ENCODE measurements at regions not wholly inside any gene's neighbourhood (a gene's known extent, or its start where the extent isn't known, plus 50 kb on each side); places are given as distances from the start of the nearest gene placed in this dataset.

DNA sequence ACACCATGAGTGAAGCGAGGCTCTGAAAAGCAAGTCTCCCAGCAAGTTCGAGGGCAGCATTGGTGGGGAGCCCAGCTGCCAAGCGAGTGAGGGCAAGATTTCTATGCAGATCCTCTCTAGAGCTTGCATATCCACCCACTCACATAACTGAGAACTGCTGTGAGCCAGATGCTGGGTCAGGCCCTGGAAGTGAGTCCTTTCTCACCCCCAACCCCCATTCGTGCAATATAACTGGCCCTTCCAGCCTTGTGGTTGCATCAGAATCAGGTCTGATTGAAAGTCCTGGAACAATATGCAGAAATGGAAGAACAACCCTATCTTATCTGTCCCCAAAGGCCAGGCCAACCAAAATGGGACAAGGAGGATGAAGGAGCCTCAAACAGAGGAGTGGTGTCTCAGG is 146.6 kb downstream of the IRX5 start:
- DNase-seq: no peak

DNA sequence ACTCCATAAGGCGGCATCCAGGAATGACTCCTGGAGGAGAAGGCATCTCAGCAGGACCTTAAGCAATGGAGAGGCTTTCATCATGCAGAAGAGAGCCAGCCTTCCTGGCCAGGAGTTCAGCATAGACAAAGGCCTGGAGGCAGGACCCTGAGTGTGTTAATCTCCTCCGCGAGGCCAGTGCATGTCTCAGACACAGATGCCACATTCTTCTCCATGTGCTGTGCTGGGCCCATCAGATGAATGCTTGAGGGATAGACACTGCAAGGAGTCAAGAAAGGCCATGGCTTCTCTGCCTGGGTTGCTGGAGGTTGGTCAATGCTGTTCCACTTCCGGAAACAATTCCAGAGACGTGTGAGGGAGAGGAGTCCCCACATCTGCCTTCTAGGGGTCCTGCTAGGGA is 147.5 kb downstream of the IRX5 start:
- no peak for DNase-seq

DNA sequence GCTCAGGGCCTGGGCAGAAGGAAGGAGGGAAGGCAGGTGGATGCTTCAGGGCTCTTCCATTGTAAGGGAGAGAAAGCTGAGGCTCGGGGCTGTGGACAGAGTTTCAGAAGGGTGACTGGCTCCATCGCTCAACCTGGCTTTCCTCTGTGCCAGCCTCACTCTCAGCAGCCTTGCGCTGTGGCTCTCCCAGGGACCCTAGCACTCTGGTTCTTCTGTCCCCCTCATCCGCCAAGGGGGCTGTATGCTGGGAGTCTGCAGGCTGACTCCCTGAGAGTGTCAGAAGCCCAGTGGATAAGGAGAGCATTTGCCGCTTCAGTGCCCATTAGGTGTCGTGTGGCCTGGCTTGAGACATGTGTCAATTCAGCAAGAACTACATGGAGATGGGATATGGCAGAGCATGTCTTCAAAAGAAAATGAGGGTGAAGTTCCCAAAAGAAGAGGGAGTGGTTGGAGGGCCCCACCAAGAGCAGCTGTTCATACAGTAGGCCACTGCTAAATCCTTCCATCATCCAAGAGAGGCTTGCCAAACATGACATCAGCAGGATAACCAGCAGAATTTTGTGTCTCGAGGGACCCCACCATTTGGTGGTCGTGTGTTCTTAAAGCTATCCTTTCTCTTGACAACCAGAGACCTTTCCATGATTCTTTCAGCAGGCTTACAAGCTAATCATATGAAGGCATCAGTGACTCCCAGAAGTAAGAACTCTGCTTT is 148.2 kb downstream of the IRX5 start:
- no peak for DNase-seq

DNA sequence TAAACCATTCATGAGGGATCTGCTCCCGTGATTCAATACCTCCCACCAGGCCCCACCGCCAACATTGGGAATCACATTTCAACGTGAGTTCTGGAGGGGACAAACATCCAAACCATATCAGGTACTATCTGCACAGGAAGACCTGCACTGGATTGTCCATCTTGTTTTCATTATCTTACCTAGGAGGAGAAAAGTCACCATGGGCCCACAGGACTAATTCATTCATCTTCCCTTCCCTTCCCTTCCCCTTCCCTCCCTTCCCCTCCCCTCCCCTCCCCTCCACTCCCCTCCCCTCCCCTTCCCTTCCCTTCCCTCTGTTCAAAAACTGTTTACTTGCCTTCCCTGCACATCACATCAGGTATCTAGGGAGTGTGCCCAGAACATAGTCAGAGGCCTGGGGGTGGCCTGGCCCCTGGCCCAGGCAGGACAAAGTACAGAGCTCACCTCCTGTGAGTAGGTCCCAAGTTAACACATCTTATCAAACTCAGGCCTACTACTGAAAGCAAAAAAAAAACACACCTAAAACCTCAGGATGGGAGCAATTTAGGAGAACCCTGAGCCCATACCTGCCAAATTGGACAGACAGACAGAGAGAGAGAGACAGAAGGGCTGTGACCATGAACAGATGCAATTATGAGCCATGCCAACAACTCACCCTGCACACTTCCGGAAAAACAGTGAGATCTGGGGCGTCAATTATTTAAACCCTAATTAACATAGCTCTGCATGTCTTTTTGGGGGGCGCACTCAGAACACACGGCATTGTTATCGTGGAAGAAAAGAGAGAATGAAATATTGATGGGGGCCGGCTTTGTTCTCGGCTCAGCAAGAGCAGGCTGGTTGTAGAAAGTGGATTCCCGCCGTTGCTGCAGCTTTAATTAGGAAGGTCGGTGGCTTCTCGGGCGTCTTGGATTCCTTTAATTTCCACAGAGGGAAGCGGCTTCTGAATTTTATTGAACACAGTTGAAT is 151.2 kb downstream of the IRX5 start:
- DNase-seq: no peak

DNA sequence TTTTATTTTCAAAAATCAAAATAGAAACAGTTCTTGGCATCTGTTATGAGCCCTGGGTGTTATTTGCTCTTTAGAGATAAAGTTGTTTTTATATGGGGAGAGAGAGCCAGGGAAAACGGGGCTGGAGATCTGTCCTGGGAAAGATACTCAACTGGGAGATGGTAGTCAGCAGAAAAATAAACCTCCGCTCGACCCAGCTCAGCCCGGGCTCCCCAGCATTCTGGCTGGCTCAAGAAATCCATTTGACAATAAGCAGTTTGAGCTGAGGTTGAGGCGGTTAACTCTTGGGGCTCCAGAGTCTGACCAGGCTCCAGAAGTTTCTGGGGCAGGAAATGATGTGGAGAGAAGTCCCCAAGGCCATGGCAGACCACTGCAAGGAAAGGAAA is 151.9 kb downstream of the IRX5 start:
- DNase-seq: no peak

DNA sequence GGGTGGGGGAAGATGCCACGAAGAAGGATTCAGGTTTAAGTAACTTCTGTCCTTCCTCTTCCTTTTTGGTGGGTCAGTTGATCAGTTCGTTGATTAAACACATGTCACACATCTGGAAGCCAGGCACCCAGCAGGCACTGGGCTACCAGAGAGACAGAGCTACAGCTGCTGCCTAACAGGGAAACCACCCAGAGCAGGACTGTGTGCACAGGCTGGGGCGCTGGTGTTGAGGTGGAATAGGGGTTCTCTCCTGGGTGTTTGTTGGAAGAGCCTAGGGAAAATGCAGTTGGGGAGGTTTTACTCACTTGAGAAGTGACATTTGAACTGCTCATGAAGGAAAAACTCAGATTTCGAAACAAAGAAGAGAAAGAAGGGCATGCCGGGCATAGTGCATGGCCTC is 152.4 kb downstream of the IRX5 start:
- DNase-seq: no peak

DNA sequence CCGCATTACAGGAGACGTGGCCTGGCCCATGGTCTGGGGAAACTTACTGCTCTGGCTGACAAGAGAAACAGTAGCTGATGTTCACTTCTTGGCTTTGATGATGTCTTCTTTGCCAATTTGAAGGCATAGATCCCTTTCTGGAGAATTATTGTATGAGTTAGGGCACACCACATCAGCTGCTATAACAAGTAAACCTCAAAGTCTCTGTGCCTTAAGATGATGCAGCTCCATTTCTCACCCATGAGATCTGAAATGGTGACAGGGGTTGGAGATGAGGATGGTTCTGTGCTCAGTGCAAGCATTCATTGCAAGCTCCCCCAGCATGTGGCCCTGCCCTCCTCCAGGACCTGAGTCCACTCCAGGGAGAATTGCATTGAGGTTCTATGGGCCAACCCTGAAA is 157.4 kb downstream of the IRX5 start:
- DNase-seq: no peak

DNA sequence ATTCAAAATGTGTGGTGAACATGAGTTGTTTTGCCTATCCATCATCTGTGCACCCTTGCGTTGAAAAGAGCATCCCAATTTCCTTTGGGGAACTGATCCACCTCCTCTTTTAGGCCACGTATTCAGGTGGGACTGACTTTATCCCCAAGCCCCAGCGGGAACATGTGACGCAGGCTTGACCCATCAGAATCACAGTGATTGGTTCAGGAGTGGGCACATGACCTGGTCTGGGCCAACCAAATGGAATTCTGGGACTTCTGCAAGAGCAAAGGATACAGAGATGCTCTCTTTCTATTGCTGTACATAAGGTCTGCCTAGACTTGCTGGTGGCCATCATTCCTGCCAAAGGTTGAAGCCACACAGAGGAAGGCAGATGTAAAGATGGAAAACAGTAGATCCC is 158.9 kb downstream of the IRX5 start:
- DNase-seq: no peak

DNA sequence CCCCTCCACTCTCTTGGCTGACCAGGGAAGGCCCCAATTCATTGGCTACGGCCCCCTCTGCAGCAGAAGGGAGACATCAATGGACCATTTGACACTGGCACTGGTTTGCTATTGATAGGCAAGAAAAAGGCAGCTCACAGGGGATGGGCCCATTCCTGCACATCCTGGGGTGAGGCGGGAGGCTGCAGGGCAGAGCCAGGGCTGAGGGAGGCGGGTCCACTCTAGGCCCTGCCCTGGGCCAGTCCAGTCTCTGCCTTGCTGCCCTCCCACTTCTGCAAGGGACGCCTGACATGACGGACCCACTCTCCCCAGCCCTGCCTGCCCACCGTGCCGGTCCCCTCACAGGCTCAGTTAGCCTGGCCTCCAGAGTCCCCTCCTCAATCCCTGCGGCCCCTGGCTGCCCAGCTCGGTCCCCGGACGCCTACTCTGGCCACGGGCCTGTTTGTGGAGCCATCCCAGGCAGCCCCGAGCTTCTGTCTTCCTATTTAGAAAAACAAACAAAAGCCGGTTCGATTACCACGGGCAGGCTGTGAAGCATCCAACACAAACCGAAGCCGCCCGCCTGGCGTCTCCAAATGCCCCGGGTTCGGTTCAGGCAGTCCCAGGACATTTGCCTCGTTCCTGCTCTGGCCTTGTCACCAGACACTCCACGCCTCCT is 160.7 kb downstream of the IRX5 start:
- DNase-seq: no peak

DNA sequence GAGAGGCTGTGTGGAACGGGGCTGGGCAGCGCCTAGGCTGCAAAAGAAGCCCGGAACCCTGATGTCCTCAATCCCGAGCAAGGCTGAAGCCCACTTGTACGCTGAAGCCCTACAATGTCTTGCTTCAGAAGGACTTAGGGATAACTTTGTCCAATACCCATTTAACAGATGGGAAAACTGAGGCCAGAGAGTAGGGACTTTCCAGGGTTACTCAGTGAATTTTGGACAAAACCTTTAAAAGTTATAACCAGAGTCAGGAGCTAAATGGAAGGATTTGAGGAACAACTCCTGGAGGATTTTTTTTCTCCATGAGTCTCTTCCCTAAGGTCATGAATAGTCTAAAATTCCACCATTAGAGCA is 161.2 kb downstream of the IRX5 start:
- DNase-seq: no peak

DNA sequence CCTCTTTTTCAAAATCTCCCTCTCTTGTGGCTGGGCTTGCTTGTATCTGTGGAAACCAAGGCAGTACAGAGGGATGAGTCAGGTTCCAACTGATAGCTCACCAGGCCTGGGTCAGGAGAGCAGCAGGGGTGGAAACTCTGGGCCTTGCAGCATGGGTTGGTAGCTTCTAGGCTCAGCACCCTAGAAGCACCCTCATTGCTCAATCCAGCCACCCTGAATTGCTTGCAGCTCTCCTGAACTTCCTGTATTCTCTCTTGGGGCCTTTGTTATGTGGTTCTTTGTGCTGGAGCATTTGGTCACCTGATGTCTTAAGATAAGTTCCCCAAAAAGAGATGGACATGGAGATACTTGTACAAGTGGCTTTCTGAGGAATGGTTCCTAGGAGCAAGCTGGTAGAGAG is 169.4 kb downstream of the IRX5 start:
- no peak for DNase-seq

DNA sequence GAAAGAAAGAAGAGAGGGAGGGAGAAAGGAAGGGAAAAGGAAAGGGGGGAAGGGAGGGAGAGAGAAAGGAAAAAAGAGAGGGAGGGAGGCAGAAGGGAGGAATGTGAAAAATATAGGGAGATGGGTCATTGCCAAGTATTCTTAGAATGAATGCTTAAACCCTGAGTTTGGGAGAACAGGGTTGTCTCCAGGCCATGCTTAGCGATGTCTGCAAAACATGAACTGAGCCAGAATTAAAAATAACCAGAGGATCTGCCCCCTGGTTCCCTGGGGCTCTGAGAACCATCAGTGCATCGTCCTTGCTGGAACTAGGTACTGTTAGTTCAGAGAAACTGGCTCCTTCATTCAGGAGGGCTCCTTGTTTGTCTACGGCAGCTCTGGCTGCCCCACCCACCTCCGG is 170.4 kb downstream of the IRX5 start:
- no peak for DNase-seq

DNA sequence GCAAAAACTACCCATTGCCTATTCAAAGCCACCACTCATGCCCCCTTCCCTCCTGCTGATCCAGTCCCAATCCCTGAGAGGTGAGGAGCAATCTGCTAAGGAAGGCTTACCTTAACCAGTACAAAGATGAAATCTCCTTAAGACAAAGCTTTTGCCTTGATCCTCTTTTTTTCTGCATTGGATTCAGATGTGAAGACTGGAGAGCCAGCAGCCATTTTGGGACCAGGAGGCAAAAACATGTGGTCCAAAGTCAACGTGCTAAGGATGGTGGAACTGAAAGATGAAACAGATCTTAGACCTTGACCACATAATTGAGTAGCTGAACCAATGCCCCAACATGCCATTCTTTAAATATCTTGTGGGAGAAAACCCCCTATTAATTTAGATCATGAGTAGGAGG is 171.4 kb downstream of the IRX5 start:
- no peak for DNase-seq

DNA sequence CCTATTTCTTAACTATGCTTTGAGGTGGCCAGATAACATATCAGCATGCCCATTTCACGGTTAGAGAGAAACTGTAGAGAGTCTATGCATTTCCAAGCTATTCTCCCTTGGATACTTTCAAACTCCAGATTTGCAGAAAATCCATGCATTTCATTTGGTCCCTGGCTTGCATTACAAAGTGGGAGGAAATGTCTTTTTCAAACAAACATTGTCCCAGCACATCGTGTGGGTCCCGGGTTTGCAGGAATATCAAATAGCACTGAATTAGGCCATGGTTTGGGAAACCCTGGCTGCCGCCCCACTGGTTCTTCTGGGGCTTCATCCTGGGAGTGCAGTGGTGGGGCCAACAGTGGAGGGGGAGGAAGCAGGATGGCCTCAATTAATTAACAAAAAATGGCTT is 171.9 kb downstream of the IRX5 start:
- no peak for DNase-seq

DNA sequence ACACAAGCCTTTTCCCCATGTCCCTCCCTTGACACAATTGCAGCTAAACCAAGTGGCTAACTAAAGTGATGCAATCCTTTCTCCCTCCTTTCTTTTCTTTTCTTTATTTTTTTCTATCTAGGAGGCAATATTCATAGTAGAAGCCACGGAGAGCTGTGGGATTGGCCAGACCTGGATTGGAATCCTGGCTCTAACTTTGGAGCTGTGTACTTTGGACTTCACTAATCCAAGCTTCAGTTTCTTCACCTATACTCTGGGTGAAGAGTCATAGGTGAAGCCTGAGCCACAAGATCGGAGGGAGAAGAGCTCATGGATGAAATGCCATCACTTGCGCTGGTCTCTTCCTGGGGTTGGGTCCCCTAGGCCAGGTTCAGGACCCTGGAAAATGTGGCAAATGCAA is 177.2 kb downstream of the IRX5 start:
- DNase-seq: no peak

DNA sequence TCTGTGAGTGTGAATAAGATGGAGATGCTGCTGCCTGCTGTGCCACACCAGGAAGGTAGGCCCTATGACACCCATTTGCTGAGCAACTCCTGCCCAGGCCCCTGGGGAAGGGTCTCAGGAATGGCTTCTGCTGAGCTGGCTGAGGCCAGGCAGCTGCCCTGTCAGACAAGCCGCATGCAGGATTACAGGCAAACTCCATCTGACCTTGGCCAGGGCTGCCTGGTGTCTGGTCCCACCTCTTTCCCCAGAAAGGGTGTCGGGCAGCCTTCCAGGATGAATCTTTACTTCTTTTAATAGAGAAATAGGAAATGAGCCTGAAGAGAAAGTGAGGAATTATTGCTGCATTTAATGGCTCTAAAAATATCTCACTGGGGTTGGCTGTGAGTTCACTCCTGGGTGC is 182.5 kb downstream of the IRX5 start:
- no peak for DNase-seq

DNA sequence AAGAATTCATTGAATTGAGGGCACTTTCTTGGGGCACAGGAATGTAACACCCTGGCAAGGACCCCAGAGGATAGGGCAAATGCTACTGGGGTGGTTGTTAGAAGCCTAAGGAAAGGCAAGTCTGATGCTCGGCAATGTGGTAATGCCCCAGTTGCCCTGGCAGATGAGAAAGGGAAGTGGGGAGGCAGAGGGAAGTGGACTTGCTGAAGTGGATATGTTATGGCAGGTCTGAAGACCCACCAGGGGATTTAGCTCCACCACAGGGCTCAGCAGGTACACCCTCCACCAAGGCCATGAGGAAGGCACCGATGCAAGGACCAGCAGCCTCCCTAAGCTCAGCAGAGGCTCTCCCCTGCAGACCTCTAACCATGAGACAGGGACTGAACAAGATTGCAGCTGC is 184.8 kb downstream of the IRX5 start:
- DNase-seq: no peak

DNA sequence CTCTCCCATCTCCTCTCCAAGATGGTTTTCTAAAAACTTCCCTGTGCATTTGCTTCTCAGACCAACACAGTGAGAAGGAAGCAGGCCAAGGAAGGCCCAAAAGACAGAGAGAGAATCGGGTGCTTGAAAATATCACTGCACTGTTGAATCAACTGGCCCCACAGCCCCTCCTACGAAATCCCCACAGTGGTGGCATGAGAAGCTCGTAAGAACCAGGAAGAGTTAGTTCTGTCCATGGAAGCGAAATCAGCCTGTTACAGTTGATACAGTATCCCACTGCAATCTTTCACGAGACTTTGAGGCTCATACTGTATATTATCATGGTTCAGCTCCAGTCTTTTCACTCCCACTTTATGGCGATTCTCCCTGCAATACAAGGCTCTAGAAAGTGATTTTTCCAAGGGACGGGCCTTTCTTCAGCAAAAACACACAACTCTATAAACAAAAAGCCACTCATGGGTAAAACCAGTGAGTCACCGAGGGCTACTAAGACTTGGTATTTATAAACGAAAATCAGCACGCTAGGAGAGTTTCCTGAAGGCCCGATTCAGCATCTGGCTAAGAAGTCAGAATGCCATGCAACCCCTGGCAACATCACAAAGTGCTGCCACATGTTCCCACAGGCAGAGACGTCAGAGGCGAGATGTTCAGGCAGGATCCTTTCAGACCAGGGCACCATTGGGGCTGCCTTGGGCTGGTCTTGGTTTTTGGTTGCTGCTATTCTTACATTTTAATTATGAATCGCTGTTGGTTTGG is 185.7 kb downstream of the IRX5 start:
- no peak for DNase-seq

DNA sequence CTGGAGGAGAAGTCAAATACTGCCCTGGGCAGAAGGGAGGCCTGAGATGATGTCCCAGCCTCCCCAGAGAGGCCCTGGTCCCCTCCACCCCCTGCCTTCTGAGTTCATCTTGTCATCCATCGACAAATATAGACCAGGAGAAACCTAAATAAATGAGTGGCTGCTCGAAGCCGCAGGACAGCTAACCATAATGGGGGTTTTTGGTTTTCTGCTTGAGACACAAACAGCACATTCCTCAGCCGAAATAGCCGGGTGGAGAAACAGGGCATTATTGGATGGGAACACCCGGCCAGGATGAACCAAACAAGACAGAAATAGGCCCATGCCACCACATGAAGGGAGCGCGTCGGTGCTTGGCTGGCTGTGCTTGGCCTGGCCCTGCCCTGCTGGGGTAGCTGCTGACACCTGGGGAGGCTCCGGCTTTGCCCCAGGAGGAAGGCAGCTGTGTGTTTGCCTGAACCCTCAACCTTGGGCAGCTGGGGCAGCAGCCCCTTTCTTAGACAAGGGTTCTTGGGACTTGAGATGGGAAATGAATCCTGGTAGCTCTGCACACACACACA is 188.1 kb downstream of the IRX5 start:
- DNase-seq: no peak

DNA sequence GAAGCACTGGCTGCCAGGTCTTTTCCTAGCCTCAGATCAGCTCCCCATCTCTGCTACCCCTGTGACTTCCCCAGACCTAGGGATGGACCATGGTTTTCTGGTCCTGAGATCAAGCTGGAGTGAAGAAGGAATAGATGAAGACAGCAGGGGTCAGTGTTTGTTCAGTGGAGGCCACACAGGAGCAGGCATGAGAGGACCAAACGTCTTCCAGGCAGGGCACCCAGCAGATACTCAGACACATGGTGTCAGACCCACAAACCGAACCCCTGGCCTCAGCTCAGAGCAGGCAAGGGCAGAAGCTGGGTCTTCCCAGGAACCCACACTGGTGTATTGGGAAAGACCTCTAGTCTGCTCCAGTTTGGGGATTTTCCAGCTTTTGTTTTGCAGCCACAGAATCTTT is 189.7 kb downstream of the IRX5 start:
- no peak for DNase-seq

DNA sequence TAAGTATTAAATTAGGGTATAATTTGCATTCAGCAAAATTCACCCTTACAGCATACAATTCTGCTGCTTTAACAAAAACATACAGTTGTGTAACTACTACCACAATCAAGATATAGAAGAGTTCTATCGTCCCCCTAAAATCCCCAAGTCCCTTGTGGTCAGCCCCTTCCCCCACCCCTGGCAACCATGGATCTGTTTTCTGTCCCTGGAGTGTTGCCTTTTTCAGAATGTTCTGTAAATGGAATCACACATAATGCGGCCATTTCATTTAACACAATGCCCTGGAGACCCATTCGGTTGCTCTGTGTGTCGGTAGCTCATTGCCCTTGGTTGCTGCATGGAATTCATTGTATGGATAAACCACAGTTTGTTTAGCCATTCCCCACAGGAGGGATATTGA is 190.2 kb downstream of the IRX5 start:
- DNase-seq: no peak

DNA sequence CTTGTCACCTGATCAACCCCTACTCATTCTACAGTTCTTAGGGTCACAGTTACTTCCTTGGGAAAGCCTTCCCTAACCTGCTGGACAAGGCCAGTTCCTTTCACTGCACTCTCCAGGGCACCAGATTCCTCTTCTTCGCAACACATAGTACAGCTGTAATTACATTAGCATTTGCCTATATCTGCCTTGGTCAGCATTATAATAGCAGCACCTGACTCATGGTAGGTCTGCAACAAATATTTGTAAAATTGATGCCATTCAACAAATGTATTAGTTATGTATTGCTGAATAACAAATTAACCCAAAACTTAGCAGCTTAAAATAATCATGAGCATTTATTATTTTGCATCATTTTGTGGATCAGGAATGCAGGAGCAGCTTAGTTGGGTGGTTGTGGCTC is 193.0 kb downstream of the IRX5 start:
- DNase-seq: no peak

DNA sequence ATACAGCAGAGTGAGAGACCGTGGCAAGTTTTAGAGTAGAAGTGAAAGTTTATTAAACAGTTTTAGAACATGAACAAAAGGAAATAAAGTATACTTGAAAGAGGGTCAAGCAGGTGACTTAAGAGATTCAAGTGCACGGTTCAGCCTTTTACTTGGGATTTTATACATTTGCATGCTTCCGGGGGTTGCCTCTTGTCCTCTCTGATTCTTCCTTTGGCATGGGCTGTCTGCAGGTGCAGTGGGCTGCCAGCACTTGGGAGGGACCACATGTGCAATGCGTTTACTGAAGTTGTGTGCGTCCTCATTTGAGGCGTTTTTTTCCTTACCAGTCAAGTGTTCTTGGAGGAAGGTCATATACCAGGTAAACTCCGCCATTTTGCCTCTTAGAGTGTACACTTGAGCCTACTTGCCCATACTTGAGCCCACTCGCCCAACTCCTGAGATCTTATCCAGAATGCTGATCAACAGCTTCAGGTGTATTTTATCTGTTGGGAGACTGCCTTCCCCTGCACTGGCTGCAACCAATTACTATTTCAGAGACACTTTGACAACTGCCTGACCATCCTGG is 195.2 kb downstream of the IRX5 start:
- DNase-seq: no peak

Measured in NCI-H2171 treated with DMSO at 0.1 percent for 48 hours (cell line).